ENCODE measurements at regions not wholly inside any gene's neighbourhood (a gene's known extent, or its start where the extent isn't known, plus 50 kb on each side); places are given as distances from the start of the nearest gene placed in this dataset.

DNA sequence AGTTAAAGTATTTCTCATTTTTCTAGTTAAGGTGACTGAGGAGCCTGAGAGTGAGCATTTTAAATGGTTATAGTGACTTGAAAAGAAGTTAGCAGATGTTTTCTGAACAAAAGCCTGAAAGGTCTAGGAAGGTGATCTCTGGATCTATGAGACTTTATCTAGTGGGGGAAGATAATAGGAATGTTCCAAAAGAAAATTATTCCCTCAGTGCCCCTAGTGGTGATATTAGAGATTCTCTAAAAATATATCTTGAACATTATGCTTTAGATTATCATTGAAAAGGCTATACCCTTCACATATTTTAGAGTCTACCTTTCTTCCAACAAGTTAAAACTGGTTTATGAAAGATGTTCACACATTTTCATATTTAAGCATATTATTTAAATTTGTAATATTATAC lies 69.0 kb upstream of the SPANXN1 start:
- H3K79me2 ChIP-seq (ENCODE audit: control insufficient read depth, insufficient read depth, low read length) = no peaks in the 10 kb centered on the region
- SMC1A ChIA-PET (ENCODE audit: uncharacterized antibody, unreplicated experiment) = no interaction called here
- no peaks in the 10 kb centered on the region for H4K20me1 ChIP-seq (ENCODE audit: control insufficient read depth, insufficient read depth)
- BruUV-seq (replicated peaks) = no TSS peak
- no peak overlapping the region for H3K4me2 ChIP-seq (ENCODE audit: control insufficient read depth, insufficient read depth)
- intact Hi-C loops (cut with micrococcal nuclease; ENCODE audit: unreplicated experiment) (no loop called here), in situ Hi-C loops (cut with MboI) (no loop called here)
- no peaks in the 10 kb centered on the region for H3K36me3 ChIP-seq (ENCODE audit: control insufficient read depth in 2 of 2, insufficient read depth in 2 of 2, low read length in 1 of 2)
- no peak for TF ChIP-seq NBN (IDR thresholded peaks at IDR 0.05)
- TF ChIP-seq CTCF (IDR thresholded peaks at IDR 0.05 in 2 of 3, conservative IDR thresholded peaks at IDR 0.05 in 1 of 3; ENCODE audit: control insufficient read depth in 2 of 3, extremely low read depth in 1 of 3, insufficient read depth in 1 of 3, low read depth in 3 of 3, low read length in 3 of 3) = peak in 2 of 3 experiments; percentile 7 to 10; a peak in 1 of 6 replicates
- no peak overlapping the region for H3K27ac ChIP-seq (ENCODE audit: control insufficient read depth, insufficient read depth)
- RAD21 ChIA-PET (ENCODE audit: unreplicated experiment) = no interaction called here
- CTCF ChIA-PET = no interaction called here
- ATAC-seq (no peak), DNase-seq (ENCODE audit: low read depth, low spot score) (no peak), FAIRE-seq (no peak)
- POLR2A ChIA-PET = no interaction called here
- H3K4me3 ChIP-seq = no peak overlapping the region
- H3K27me3 ChIP-seq (replicated peaks in 1 of 2; ENCODE audit: control insufficient read depth in 2 of 2, insufficient read depth in 2 of 2, low read length in 1 of 2) = no peaks in the 10 kb centered on the region
- H3K9ac ChIP-seq (ENCODE audit: control insufficient read depth, insufficient read depth, low read length) = no peak overlapping the region
- H2AFZ ChIP-seq (ENCODE audit: control insufficient read depth, low read depth, low read length) = no peak overlapping the region
- H3K9me3 ChIP-seq (replicated peaks; ENCODE audit: control insufficient read depth, insufficient read depth, low read length) = no peaks in the 10 kb centered on the region
- no peaks in the 10 kb centered on the region for H3K4me1 ChIP-seq (ENCODE audit: control insufficient read depth, insufficient read depth, low read length)

- intact Hi-C loops (cut with micrococcal nuclease; ENCODE audit: unreplicated experiment) (loop anchor here (5.0 kb wide), 1 partner anchor 1529 kb away; no protein-coding TSS in a partner anchor), in situ Hi-C loops (cut with MboI) (loop anchor here (5.0 kb wide), 1 partner anchor 1524 kb away; no protein-coding TSS in a partner anchor)
- ChIA-PET CTCF (interaction anchor here (1.0 kb wide), 1 partner anchor 9 kb away, joined by 3 read pairs; no protein-coding TSS in a partner anchor), RAD21 (ENCODE audit: unreplicated experiment) (interaction anchor here (0.9 to 1.1 kb wide), 2 partner anchors 857 to 1403 kb away, joined by 3 to 4 read pairs; no protein-coding TSS in a partner anchor), SMC1A (ENCODE audit: uncharacterized antibody, unreplicated experiment) (interaction anchor here (1.1 kb wide), 1 partner anchor 1403 kb away, joined by 3 read pairs; no protein-coding TSS in a partner anchor), POLR2A (no interaction called here)
- FAIRE-seq = no peak
- Histone ChIP-seq H3K4me3 (no peak overlapping the region), H3K4me1 (ENCODE audit: control insufficient read depth, insufficient read depth, low read length) (no peaks in the 10 kb centered on the region), H3K27ac (ENCODE audit: control insufficient read depth, insufficient read depth) (no peak overlapping the region), H3K36me3 (ENCODE audit: control insufficient read depth in 2 of 2, insufficient read depth in 2 of 2, low read length in 1 of 2) (no peaks in the 10 kb centered on the region), H3K79me2 (ENCODE audit: control insufficient read depth, insufficient read depth, low read length) (no peaks in the 10 kb centered on the region), H3K4me2 (ENCODE audit: control insufficient read depth, insufficient read depth) (no peak overlapping the region), H3K9me3 (replicated peaks; ENCODE audit: control insufficient read depth, insufficient read depth, low read length) (no peaks in the 10 kb centered on the region), H4K20me1 (ENCODE audit: control insufficient read depth, insufficient read depth) (no peaks in the 10 kb centered on the region), H2AFZ (ENCODE audit: control insufficient read depth, low read depth, low read length) (no peak overlapping the region), H3K27me3 (replicated peaks in 1 of 2; ENCODE audit: control insufficient read depth in 2 of 2, insufficient read depth in 2 of 2, low read length in 1 of 2) (no peaks in the 10 kb centered on the region), H3K9ac (ENCODE audit: control insufficient read depth, insufficient read depth, low read length) (no peak overlapping the region)
- DNase-seq (ENCODE audit: low read depth, low spot score) = no peak
- BruUV-seq (replicated peaks) = no TSS peak
- 37% methylated on average over 3 of the region's 3 CpGs for WGBS (ENCODE audit: insufficient coverage, insufficient replicate concordance, low lambda C conversion rate, missing lambda C conversion rate)
- peak; percentile 28; the same call in 1 of the 3 replicates for ATAC-seq
- TF ChIP-seq CBX3 (IDR thresholded peaks at IDR 0.05; ENCODE audit: borderline replicate concordance, low read depth) (no peak), RAD21 (IDR thresholded peaks at IDR 0.05; ENCODE audit: insufficient read depth, low read depth, low read length) (peak; percentile 66), ESRRA (IDR thresholded peaks at IDR 0.05; ENCODE audit: low read length) (no peak), SUZ12 (IDR thresholded peaks at IDR 0.05; ENCODE audit: unreplicated experiment) (no peak), TCF7 (IDR thresholded peaks at IDR 0.05; ENCODE audit: borderline replicate concordance) (no peak), SMC3 (IDR thresholded peaks at IDR 0.05; ENCODE audit: borderline replicate concordance, low read length) (peak; percentile 36; the same call in 1 of the 2 replicates), SMAD5 (IDR thresholded peaks at IDR 0.05; ENCODE audit: low read depth) (no peak), CEBPB (IDR thresholded peaks at IDR 0.05; ENCODE audit: borderline replicate concordance in 1 of 2, low read depth in 2 of 2, low read length in 2 of 2) (no peak), CTCF (IDR thresholded peaks at IDR 0.05 in 2 of 3, conservative IDR thresholded peaks at IDR 0.05 in 1 of 3; ENCODE audit: control insufficient read depth in 2 of 3, extremely low read depth in 1 of 3, insufficient read depth in 1 of 3, low read depth in 3 of 3, low read length in 3 of 3) (peak; percentile 33 to 50 (median 38); a peak in 4 of 6 replicates)
These were observed 56.4 kb upstream of the SPANXN1 start for GRCh38 chrX:145190801-145191389.

Measured in GM12878 (cell line).